ENCODE measurements at regions not wholly inside any gene's neighbourhood (a gene's known extent, or its start where the extent isn't known, plus 50 kb on each side); places are given as distances from the start of the nearest gene placed in this dataset.
"Not testable (repeated sequence)": the region's sequence is repeated elsewhere in the genome, so short reads cannot be mapped to it uniquely, and the experiment has no call there.

DNA sequence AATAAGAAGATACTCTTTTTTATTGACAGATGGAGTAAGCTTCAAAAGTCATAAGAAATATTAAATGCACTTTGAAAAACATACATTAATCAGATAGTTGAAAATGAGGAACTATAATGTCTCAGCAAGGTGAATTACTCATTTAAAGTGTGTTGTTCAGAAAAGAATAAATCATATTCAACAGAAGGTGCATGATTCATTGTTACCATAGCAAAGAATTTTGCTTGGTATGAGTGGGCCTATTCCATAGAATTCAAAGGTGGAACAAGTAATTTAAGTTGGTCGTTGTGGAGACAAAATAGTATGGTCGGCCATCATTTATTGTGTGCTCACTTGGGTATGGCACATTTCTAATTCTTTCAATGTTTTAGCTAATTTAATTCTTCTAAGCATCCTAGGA, 1920.2 kb upstream of the CDH9 start:
- DNase-seq (ENCODE audit: low read depth, low spot score): no peak

DNA sequence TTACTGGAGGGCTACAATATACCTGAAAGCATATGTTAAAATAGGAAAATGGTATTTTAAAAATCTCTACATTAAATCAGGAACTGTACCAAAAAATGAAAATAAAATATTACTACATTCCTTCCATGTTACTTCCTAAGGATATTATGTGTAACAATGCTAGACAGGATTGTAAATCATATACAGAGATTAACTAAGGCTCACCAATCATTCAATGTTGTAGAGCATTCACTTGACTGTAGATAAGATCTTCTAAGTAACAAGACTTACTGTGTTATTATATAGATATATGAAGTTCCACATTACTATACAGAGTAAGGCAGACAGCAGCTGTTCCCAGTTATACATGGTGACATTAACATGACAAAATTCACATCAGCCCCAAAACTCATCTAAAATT, 1919.1 kb upstream of the CDH9 start:
- DNase-seq (ENCODE audit: low read depth, low spot score): no peak

DNA sequence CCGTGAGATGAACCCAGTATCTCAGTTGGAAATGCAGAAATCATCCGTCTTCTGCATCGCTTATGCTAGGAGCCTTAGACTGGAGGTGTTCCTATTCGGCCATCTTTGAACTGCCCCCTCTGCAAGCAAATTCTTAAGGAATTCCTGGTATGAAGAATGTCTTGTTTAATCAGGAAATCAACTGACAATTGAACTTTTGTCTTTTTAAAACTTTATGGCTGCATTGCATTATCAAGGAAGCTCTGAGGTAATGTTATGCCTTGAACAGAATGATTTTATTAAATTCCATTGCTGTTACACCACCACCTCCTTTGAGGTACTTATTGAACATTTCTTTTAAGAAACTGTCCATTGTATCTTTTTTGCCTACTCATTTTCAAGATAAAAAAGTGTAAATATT, 1915.7 kb upstream of the CDH9 start:
- no peak for DNase-seq (ENCODE audit: low read depth, low spot score)

DNA sequence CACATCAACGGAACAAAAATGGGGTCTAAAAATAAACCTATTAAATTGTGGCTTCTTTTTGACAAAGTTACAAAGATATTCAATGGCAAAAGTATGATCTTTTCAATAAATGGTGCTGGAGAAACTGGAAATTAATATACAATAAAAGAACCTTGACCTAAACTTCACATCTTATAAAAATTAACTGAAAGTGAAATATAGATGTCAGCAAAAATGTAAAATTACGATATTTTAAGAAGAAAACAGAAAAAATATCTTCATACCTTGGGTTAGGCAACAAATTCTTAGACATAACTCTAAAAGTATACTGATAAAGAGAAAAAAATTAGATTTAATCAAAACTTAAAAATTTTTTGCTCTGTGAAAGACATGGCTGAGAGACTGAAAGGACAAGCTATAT, 1909.5 kb upstream of the CDH9 start:
- no peak for DNase-seq (ENCODE audit: low read depth, low spot score)

DNA sequence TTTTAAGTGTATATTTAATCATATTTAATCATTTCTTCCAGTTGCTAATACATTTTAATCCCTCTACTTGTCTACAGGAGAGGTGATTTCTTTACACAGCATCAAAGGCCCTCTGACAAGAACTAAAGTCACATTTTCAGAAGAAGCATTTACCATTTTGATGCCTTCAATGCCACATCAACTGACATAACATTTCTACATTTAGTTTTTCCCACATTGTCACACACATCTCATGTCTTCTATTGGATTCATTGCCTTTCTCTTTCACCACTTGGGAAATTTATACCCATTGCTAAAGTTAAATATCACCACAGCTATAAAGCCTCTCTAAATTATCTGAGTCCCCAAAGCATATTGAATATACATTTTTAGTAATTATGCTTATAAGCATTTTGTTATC, 1907.5 kb upstream of the CDH9 start:
- DNase-seq (ENCODE audit: low read depth, low spot score): no peak

DNA sequence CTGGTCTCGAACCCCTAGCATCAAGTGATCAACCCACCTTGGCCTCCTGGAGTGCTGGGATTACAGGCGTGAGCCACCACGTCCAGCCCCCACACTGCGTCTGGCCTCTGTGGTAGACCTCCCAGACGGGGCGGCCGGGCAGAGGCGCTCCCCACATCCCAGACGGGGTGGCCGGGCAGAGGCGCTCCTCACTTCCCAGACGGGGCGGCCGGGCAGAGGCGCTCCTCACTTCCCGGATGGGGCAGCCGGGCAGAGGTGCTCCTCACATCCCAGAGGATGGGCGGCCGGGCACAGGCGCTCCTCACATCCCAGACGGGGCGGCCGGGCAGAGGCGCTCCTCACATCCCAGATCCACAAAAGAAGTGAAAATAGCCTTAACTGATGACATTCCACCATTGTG, 1891.0 kb upstream of the CDH9 start:
- not testable (repeated sequence) for DNase-seq (ENCODE audit: low read depth, low spot score)

DNA sequence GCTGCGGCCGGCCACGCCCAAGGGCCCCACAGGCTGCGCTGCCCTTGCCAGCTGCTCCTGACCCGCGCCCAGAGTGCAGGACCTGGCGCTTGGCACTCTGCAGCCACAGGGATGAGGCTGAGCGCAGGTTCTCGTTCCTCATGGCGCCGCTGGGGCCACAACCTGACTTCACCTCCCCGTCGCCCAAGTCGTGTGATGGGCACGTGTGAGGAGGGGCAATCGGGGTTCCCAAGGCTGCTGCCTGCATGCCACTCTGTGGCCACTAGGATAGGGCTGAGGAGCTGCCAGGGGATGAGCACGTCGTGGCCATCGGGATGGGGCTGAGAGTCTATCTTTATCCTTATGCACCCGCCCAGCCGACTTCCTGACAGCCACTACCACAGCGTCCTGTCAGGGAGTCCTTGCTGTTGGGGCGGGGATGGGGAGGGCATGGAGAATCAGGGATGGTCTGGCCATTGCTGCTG, 1890.0 kb upstream of the CDH9 start:
- DNase-seq (ENCODE audit: low read depth, low spot score): not testable (repeated sequence)

DNA sequence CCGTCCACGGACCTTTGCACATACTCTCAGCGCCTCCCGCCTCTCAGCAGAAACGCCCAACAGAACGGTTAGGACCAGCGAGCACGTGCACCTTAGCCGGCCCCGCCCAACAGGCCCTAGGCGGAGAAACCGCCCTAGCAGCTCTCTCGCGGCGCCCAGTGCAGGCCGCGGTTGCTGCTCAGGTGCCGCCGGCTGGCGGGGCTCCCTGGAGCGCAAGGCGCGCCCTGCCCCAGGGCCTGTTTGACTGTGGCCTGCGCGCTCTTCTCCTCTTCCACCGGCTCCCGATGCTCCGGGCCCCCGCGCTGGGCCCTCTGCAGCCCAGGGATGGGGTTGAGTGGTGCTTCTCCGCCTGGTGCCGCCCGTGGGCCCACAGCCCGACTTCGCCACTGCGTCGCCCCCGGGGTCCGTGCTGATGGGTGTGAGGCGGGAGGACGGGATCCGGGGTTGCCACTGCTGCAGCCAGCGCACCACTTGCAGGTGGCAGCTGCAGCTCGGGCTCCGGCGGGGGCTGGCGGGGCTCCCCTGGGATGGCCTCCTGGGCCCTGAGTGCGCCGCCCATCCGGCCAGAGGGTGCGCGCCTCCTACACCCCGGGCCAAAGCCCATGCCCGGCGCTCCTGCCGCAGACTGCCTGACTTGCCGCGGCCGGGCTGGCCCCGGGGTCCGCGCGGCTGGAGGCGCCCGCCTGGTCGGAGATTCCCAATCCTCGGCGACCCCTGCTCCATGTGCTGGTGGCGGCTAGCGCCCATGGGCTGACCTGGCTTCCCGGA, 1889.4 kb upstream of the CDH9 start:
- no peak for DNase-seq (ENCODE audit: low read depth, low spot score)

DNA sequence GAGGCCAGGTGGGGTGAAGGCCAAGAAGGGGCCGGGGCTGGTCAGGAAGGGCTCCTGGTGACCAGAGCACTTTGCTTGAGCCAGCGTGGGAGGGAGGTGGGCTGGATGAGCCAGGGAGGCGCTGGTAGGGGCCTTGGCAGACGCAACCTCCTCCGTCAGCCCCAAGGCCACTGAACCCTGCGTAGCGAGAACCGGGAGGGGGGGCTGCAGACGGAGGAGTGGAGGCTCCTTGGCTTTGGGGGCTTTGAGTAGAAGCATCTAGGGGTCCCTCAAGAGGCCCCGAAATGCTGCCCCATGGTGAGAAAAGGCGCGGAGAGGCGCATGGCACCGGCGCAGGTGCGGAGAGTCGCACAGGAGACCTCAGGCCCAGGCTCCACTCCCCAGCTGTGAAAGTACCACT, 1888.0 kb upstream of the CDH9 start:
- no peak for DNase-seq (ENCODE audit: low read depth, low spot score)

DNA sequence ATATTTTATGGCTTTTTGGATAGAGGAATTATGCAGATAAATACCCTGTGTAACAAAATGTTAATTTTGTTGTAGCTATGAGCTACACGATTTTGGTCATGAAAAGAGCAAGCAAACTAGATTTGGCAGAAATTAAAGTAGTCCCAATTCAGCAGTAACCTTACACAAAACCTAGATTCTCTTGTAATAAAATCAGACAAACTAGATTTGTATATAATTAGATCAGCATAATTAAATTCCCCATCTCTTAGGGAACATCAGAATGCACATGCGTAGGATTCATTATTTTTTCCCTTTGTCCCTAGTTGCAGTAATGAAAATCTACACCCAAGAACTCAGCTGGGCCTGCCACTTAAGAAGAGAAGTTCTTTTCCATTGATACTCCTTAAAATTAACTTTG, 1879.2 kb upstream of the CDH9 start:
- DNase-seq (ENCODE audit: low read depth, low spot score): no peak

DNA sequence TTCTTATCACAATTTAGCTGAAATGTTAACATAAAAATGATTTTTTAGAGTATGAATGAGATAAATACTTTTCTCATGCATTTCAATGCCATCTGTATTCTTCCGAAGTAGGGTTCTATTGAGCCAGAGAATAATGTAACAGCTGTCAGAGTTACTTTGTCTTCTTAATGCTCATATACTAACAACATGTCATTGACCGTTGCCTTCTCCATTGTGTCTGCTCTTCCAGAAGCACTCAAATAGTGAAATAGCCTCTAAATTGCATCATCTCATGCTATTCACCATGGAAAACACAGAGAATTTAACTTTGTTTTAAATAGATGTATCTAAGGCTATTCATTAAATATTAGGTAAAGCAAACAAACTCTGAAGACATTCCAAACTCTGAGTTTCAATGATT, 1875.9 kb upstream of the CDH9 start:
- DNase-seq (ENCODE audit: low read depth, low spot score): no peak

DNA sequence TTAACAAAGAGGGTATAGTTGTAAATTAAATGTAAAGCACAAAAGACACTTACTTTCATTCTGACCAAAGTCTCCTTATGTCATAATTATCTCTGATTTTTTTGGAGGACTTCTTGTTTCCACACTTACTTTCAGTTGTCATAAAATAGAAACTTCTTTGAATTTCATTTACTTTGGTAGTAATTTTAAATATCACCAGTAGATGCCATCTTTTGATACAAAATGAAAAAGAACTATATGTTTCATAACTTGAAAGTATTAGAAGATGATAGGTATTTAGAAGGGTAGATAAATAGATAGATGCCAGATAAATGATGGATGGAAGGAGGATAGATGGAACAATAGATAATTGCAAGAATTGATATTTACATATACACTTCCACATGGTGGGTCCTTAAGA, 1865.3 kb upstream of the CDH9 start:
- no peak for DNase-seq (ENCODE audit: low read depth, low spot score)

DNA sequence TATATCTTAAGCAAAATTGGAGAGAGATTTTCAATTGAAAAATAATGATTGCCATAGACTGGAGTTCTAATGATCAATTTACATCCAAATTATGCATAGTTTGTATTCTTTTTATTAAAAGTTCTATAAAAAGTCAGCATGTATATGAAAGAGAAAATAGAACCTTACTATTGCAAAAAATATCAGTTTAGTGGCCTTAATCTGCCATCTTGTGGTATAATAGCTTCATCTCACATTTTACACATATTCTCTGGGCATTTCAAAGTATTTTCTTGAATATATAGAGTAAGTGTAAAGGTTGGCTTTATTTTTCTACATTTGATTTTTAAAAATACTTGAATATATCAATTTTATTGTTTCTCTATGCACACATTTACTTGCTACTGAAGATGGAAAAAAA, 1858.6 kb upstream of the CDH9 start:
- DNase-seq (ENCODE audit: low read depth, low spot score): no peak

DNA sequence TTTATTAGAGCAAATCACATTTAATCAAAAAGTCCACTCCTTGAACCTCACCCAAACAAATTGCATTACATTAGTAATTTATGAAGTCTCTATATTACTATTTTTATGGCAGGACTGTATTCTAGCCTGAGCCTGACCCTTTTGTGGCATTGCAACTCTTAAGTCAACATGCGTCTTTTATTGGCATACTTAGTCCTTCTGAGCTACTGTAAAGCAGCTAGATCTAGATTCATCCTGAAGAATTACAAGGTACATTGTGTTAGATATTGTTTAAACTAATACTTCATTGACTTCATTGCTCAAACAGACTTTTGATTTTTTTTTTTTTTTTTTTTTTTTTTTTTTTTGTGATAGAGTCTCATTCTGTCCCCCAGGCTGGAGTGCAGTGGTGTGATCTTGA, 1842.5 kb upstream of the CDH9 start:
- no peak for DNase-seq (ENCODE audit: low read depth, low spot score)

DNA sequence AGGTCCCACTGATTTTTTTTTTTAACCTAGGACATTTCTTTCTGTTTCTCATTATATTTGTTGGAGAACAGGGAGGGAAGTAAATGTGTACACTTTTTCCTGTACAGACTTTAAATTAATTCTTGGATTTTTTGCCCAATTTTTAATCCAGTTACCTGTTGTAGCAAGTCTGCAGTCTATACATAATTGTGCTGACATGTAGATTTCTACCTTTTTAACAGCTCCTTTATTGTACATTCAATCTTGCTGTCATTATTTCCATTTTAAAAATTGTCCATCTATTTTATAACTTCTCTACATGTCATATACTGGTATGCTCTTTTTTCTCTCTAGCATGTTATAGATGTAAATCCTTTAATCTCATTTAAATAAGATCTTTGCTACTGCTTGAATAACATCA, 1838.7 kb upstream of the CDH9 start:
- DNase-seq (ENCODE audit: low read depth, low spot score): no peak

DNA sequence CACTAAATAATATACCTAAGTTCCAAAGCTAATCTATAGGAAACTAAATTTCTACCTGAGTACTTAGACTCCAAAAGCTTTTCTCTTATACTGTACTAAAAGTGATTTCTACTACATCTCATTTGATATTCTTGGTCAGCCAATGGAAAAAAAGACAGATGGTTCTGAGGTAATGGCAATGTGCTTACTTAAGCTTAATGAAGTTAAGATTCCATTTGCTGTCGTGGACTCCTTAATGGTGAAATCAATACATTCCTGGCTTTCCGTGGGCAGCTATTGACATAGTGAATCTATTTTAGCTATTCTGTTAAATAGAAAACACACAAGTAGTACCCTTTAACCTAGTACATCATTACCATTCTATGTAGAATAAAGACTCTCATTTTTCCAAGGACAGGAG, 1825.6 kb upstream of the CDH9 start:
- no peak for DNase-seq (ENCODE audit: low read depth, low spot score)

DNA sequence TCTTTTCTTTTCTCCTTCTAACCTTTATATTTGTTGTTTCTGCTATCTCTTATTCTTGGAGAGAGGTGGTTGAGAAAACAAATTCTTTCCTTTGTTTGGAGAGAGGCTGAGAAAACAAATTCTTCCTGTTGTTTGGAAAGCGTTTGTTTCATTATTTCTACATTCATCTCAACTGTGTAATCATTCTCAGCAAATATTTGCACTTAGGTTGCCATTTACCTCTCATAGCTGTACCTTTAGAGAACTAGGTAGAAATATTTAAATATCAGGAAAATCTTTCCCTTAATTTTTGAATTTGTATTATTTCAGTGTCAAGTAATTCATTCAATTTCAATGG, 1824.4 kb upstream of the CDH9 start:
- no peak for DNase-seq (ENCODE audit: low read depth, low spot score)

DNA sequence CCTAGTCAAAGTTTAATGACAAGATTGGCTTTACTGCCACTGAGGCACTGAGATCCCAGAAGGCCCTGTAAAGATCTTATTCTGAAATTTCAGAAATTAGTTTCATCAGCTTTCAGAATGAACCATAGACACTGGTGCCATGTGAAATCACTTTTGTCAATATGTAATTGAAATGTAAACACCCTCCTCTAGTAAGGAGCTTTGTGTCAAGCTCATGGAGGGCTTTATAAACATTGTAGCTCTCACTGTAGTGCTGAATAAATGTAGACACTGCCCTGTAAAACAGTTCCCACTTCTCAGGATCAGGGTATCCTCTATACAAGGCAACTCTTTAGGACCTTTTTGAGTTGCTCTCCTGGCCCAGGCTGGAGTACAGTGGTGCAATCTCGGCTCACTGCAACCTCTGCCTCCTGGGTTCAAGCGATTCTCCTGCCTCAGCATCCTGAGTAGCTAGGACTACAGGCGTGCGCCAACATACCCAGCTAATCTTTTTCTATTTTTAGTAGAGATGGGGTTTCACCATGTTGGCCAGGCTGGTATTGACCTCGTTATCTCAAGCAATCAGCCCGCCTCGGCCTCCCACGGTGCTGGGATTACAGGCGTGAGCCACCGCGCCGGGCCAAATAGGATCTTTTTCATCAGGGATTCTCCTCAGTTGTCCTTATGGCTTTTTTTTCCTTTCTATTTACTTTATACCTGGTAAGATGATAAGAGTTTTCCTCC, 1823.9 kb upstream of the CDH9 start:
- DNase-seq (ENCODE audit: low read depth, low spot score): no peak

DNA sequence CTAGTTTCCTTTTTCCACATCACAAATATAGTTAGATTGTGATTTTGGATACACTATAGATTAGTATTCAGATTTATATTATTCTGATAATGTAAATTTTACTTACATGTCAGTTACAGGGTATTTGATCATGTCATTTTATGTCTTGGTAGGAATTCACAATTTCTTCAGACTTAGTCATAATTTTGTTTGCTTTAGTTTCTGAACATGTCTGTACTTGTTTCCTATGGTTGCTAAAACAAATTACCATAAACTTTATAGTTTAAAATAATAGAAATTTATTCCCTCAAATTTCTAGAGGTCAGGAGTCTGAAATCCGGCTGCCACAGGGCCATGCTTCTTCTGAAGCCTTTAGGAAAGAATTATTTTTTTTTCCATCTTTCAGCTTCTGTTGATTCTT, 1817.2 kb upstream of the CDH9 start:
- no peak for DNase-seq (ENCODE audit: low read depth, low spot score)

DNA sequence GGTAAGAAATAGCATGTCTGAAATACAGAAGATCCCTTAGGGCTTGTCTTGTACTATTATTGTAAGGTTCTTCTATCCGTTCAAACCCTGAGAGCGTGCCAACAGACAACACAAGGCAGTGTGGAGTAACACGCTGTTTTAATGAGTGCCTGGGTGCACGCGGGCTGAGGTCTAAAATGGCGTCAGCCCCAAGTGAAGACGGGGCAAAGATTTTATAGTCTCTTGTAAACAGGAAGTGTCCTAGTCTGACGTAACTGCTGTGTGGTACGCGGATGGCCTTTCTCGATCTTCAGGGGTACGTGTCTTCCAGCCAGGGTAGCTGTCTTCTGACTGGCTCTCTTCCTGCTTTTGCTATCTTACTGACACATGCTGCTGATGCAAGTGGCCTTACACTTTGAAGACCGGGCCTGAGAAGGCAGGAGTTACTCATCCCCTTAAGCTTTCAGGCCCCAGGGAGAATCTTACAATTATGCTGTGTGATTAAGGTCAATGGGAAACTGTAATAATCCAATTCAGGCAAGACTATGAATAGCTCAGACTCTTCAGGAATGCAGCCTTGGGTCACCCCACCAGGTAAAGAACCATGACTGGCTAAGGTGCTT, 1812.0 kb upstream of the CDH9 start:
- no peak for DNase-seq (ENCODE audit: low read depth, low spot score)

DNA sequence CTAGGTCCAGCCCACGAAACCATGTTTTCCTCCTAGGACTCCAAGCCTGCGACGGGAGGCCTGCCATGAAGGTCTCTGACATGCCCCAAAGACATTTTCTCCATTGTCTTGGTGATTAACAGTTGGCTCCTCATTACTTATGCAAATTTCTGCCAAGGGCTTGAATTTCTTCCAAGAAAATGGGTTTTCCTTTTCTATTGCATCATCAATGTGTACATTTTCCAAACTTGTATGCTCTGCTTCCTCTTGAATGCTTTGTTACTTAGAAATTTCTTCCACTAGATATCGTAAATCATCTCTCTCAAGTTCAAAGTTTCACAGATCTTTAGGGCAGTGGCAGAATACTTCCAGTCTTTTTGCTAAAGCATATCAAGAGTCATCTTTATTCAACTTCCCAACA, 1792.7 kb upstream of the CDH9 start:
- DNase-seq (ENCODE audit: low read depth, low spot score): no peak

DNA sequence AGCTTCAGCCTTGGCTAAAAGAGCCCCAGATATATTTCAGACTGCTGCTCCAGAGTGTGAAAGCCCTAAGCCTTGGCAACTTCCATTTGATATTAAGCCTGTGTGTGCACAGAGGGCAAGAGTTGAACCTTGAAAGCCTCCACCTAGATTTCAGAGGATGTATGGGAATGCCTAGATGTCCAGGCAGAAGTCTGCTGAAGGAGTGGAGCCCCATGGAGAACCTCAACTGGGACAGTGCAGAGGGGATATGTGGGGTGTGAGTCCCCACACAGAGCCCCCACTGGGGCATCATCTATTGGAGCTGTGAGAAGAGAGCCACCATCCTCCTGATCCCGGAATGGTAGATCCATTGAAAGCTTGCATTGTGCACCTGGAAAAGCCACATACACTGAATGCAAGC, 1784.8 kb upstream of the CDH9 start:
- no peak for DNase-seq (ENCODE audit: low read depth, low spot score)

DNA sequence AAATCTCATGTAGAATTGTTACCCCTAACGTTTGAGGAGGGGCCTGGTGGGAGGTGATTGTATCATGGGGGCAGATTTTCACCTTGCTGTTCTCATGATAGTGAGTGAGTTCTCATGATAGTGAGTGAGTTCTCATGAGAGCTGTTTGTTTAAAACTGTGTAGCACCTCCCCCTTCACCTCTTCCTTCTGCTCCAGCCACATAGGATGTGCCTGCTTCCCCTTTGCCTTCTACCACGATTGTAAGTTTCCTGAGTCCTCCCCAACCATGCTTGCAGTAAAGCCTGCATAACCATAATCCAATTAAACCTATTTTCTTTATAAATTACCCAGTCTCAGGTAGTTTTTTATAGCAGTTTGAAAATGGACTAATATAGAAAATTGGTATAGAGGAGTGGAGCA, 1783.7 kb upstream of the CDH9 start:
- DNase-seq (ENCODE audit: low read depth, low spot score): no peak
